GM23248 (cell line): ENCODE measurements at regions not wholly inside any gene's neighbourhood (a gene's known extent, or its start where the extent isn't known, plus 50 kb on each side); places are given as distances from the start of the nearest gene placed in this dataset.

Experiments
- DNase-seq: peaks from one replicate; pipeline ENCODE4 v3.0.0-alpha.2; 2015
- H2AFZ ChIP-seq: fragments of 200-600 bp; sonication (generic); 2 replicates; pipeline ENCODE4 v1.6.1; 2016; ENCODE audit warnings: antibody characterized with exemption
- H3F3A ChIP-seq: fragments of 200-600 bp; sonication (generic); 2 replicates; pipeline ENCODE4 v1.6.1; 2016; ENCODE audit warnings: mild to moderate bottlenecking, antibody characterized with exemption, mixed run types; ENCODE audit not compliant: insufficient read depth
- H3K27ac ChIP-seq: fragments of 200-600 bp; sonication (generic); 2 replicates; pipeline ENCODE4 v1.5.1; 2016; ENCODE audit warnings: mild to moderate bottlenecking
- H3K27me3 ChIP-seq: fragments of 200-600 bp; sonication (generic); replicated peaks from 2 replicates; pipeline ENCODE4 v1.6.1; 2016; ENCODE audit warnings: mild to moderate bottlenecking; ENCODE audit not compliant: insufficient read depth
- H3K36me3 ChIP-seq: fragments of 200-600 bp; sonication (generic); 2 replicates; pipeline ENCODE4 v1.6.1; 2016; ENCODE audit warnings: low read depth, mild to moderate bottlenecking
- H3K4me1 ChIP-seq: fragments of 200-600 bp; sonication (generic); 2 replicates; pipeline ENCODE4 v1.6.1; 2016; ENCODE audit warnings: mild to moderate bottlenecking; ENCODE audit not compliant: insufficient read depth
- H3K4me2 ChIP-seq: fragments of 200-600 bp; sonication (generic); one replicate; pipeline ENCODE4 v1.6.1; 2016; ENCODE audit warnings: mild to moderate bottlenecking; ENCODE audit not compliant: unreplicated experiment
- H3K4me3 ChIP-seq: fragments of 200-600 bp; sonication (generic); 2 replicates; pipeline ENCODE4 v1.5.1; 2016; ENCODE audit warnings: mild to moderate bottlenecking
- H3K79me2 ChIP-seq: fragments of 200-600 bp; sonication (generic); 2 replicates; pipeline ENCODE4 v1.6.1; 2016; ENCODE audit warnings: mild to moderate bottlenecking; ENCODE audit not compliant: insufficient read depth
- H3K9ac ChIP-seq: fragments of 200-600 bp; sonication (generic); 2 replicates; pipeline ENCODE4 v1.6.1; 2016; ENCODE audit warnings: mild to moderate bottlenecking
- H3K9me2 ChIP-seq: fragments of 200-600 bp; sonication (generic); 2 replicates; pipeline ENCODE4 v1.6.1; 2016; ENCODE audit warnings: mixed run types, mild to moderate bottlenecking, moderate library complexity; ENCODE audit not compliant: insufficient read depth
- H3K9me3 ChIP-seq: fragments of 200-600 bp; sonication (generic); one replicate; pipeline ENCODE4 v1.6.1; 2017; ENCODE audit warnings: low read depth
- H4K20me1 ChIP-seq: fragments of 200-600 bp; sonication (generic); 2 replicates; pipeline ENCODE4 v1.6.0; 2016; ENCODE audit not compliant: insufficient read depth
- EZH2 ChIP-seq: fragments of 200-600 bp; sonication (generic); IDR thresholded peaks from 2 replicates; pipeline ENCODE4 v1.6.1; 2018; ENCODE audit warnings: antibody characterized with exemption, mild to moderate bottlenecking; ENCODE audit not compliant: insufficient read depth, poor library complexity, severe bottlenecking
- EZH2phosphoT487 ChIP-seq: fragments of 200-600 bp; sonication (generic); IDR thresholded peaks from 2 replicates; pipeline ENCODE4 v1.6.1; 2018; ENCODE audit warnings: antibody characterized with exemption, moderate library complexity, mild to moderate bottlenecking, low read depth; ENCODE audit not compliant: insufficient read depth
- WGBS, 2 experiments: methylation state at CpG; one replicate each; pipeline ENCODE4 v1.1.6; 2015 to 2017; ENCODE audit warnings: low lambda C conversion rate in 2 of 2, low coverage in 1 of 2; ENCODE audit errors: missing lambda C conversion rate in 2 of 2; 5-methylcytosine and 5-hydroxymethylcytosine counted together
- in situ Hi-C: fragments of 300-500 bp; cut with MboI; formaldehyde crosslinking; loops from 2 replicates; pipeline ENCODE4 v1.15.0; 2020

DNA sequence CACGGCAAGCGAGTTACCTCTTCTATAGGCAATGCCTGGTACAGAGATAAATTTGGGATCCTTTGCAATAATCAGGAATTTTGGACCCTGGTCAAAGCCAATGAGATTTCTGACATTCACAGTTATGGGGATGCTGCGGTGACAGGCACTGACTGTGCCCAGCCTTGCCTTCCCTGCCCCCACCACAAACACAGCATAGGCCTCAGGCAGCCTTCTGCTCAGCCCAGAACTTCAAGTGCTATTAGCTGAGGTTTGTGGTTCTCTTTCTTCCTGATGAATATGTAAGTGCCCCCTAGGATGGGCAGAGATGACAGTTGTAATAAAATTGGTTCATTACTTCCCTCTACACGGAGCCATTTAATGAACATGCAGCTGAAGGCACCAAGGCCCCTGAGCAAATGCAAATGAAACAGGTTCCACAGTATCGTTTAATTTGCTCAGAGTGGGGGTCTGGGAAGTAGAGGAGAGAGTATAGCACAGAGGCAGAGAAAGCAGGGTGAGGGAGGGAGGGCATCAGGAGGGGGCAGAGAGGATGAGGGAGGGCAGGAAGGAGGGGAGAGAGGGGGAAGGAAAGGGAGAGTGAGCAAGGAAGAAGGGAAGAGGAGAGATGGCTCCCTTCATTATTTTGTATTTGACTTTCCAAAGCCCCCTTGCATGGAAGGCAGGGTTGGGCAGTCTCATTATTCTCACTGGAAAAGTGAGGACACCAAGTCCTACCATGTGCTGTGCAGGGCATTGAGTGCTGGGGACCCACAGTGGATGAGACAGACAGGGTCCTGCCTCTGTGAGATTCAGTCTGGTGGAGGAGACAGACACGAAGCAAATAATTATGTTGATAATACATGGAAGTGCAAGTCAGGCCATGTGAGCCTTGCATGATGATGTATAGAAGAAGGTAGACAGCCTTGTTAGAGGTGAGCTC, 513.0 kb downstream of the PTPRU start:
- no peaks in the 10 kb centered on the region for H4K20me1 ChIP-seq
- no peaks in the 10 kb centered on the region for H3K79me2 ChIP-seq
- no peaks in the 10 kb centered on the region for H3K9me2 ChIP-seq
- no peak overlapping the region for H3K4me3 ChIP-seq
- no peak for DNase-seq
- no peaks in the 10 kb centered on the region for H3K27me3 ChIP-seq
- in situ Hi-C loops: no loop called here
- H3K4me2 ChIP-seq: no peak overlapping the region
- H3K9me3 ChIP-seq: no peaks in the 10 kb centered on the region
- H3K27ac ChIP-seq: no peak overlapping the region
- H3F3A ChIP-seq: no peaks in the 10 kb centered on the region
- H2AFZ ChIP-seq: no peak overlapping the region
- TF ChIP-seq EZH2 (no peak), EZH2phosphoT487 (no peak)
- no peaks in the 10 kb centered on the region for H3K4me1 ChIP-seq
- 24 to 31% methylated on average over 6 of the region's 6 CpGs for WGBS, 2 experiments
- H3K36me3 ChIP-seq: no peaks in the 10 kb centered on the region
- no peak overlapping the region for H3K9ac ChIP-seq

DNA sequence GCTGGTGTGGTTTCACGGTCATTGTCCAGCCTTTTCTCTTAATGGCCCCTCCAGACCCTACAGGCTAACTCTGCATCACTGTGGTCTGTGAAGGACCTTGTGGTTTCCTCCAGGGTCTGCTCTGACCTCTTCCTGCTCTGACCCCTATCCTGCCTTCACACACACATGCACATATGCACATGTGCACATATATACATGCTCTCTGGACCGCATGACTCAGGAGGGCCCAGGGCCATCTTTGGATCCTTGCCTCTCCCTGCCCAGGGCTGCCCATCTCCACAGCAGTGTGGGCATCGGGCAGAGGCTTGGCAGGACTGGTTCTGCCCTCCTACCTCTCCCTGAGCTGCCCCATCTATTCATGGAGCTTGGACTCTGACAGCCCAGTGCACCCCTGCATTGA, 510.9 kb downstream of the PTPRU start:
- Histone ChIP-seq H3K36me3 (no peaks in the 10 kb centered on the region), H3K9ac (no peak overlapping the region), H4K20me1 (no peaks in the 10 kb centered on the region), H3K4me2 (no peak overlapping the region), H2AFZ (no peak overlapping the region), H3K4me1 (no peaks in the 10 kb centered on the region), H3K79me2 (no peaks in the 10 kb centered on the region), H3K9me3 (no peaks in the 10 kb centered on the region), H3F3A (no peaks in the 10 kb centered on the region), H3K27me3 (no peaks in the 10 kb centered on the region; the same call in 1 of the 2 replicates), H3K4me3 (no peak overlapping the region), H3K9me2 (no peaks in the 10 kb centered on the region), H3K27ac (no peak overlapping the region)
- TF ChIP-seq EZH2phosphoT487: no peak
- no peak for TF ChIP-seq EZH2
- in situ Hi-C loops: no loop called here
- DNase-seq: no peak
- 44 to 46% methylated on average over 3 of the region's 3 CpGs for WGBS, 2 experiments

DNA sequence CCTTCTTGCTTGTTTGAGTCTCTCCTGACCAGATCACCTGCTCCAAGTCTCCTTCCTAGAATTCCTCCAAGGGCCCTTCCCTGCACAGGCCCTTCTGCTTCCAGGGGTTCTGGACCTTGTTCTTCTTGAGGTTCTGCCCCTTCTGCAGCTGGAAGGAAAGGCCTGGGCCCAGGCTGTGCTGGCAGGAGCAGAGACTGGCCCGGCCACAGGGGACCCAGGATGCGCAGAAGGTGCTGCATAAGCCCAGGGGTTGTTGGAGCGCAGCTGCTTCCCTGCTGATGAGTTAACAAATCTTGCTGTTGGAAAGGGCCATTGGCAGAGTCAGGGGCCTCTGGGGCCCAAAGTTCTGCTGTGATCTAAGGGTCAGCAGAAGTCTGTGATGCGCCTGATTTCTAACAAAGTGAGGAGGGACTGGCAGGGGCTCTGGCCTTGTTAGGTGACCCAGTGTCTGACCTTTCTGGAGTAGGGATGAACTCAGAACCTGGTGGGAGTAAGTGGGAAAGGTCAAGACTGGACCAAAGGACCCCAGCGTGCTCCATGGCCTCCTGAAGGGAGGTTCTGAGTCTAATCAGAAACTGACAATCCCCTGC, 509.8 kb downstream of the PTPRU start:
- in situ Hi-C loops: no loop called here
- Histone ChIP-seq H2AFZ (no peak overlapping the region), H3K27me3 (peaks cover 9% of the 10 kb centered on the region; the same call in 1 of the 2 replicates), H3K4me2 (no peak overlapping the region), H3K79me2 (no peaks in the 10 kb centered on the region), H3K9ac (no peak overlapping the region), H3K4me3 (no peak overlapping the region), H3K36me3 (no peaks in the 10 kb centered on the region), H3K27ac (no peak overlapping the region), H3K9me3 (no peaks in the 10 kb centered on the region), H3K9me2 (no peaks in the 10 kb centered on the region), H3K4me1 (no peaks in the 10 kb centered on the region), H4K20me1 (no peaks in the 10 kb centered on the region), H3F3A (no peaks in the 10 kb centered on the region)
- 53 to 58% methylated on average over 5 of the region's 5 CpGs for WGBS, 2 experiments
- no peak for DNase-seq
- TF ChIP-seq EZH2: no peak
- TF ChIP-seq EZH2phosphoT487: no peak

DNA sequence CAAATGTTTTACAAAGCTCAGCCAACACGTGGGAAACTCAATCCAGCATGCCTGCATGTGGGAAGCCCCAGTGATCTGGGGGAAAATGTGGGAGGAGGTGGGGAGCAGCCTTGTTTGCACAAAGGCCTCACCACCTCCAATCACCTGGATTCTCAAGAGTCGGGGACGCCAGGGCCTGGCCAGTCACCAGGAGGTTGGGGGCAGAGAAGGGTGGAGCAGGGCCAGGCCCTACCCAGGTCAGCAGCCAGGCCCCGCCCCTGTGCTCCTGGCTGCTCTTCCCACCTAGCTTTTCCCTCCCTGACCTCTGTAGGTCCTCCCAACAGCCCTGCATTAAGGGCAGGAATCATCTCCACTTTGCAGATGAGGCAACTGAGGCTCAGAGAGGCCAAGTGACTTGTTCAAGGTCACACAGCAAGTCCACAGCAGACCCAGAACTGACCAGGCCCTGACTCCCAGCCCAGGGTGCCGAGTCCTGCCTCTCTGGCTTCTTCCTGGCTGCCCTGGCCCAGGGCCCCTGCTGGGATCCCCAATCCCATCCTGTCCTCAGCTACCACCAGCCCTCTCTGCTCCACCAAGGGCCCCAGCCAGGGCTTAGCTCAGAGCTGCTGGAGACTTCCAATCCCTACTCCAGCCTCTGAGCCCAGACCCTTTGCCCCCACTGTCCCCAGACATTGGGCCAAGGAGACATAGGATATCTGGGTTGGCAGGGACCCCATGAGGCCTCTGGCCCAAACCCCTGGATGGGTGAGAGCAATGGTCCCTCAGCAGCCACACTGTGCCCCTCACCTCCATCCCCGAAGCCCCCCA, 508.6 kb downstream of the PTPRU start:
- Histone ChIP-seq H3K27ac (no peak overlapping the region), H3K4me1 (no peaks in the 10 kb centered on the region), H2AFZ (no peak overlapping the region), H3K79me2 (no peaks in the 10 kb centered on the region), H3K27me3 (peaks cover 16% of the 10 kb centered on the region; the same call in 1 of the 2 replicates), H3K9me2 (no peaks in the 10 kb centered on the region), H4K20me1 (no peaks in the 10 kb centered on the region), H3K9me3 (no peaks in the 10 kb centered on the region), H3K4me2 (no peak overlapping the region), H3K9ac (no peak overlapping the region), H3K4me3 (no peak overlapping the region), H3K36me3 (no peaks in the 10 kb centered on the region), H3F3A (no peaks in the 10 kb centered on the region)
- TF ChIP-seq EZH2 (no peak), EZH2phosphoT487 (no peak)
- no peak for DNase-seq
- in situ Hi-C loops: no loop called here
- 18% methylated on average over 6 of the region's 6 CpGs for WGBS, 2 experiments
